ENCODE measurements at regions not wholly inside any gene's neighbourhood (a gene's known extent, or its start where the extent isn't known, plus 50 kb on each side); places are given as distances from the start of the nearest gene placed in this dataset.

- no peak for TF ChIP-seq CUX1 (IDR thresholded peaks at IDR 0.05; ENCODE audit: insufficient replicate concordance, low read depth, low read length)
Measured at GRCh38 chr13:62663767-62664166, 1248.1 kb upstream of the PCDH20 start (continued).

GRCh38 chr13:62659365-62659764 is 1243.7 kb upstream of the PCDH20 start:
- TF ChIP-seq EZH2 (IDR thresholded peaks at IDR 0.05; ENCODE audit: borderline replicate concordance, control insufficient read depth, low read depth, low read length), result no peak
- TF ChIP-seq MYB (IDR thresholded peaks at IDR 0.05; ENCODE audit: borderline replicate concordance, low read depth, low read length), result no peak
- CTCF ChIA-PET, result no interaction called here
- FAIRE-seq (no peak), ATAC-seq (no peak), DNase-seq (ENCODE audit: low read depth, low spot score) (no peak)
- Histone ChIP-seq H2AFZ (ENCODE audit: control insufficient read depth, low read depth, low read length) (no peak overlapping the region), H3K36me3 (ENCODE audit: control insufficient read depth in 2 of 2, insufficient read depth in 2 of 2, low read length in 1 of 2) (no peaks in the 10 kb centered on the region), H3K9me3 (replicated peaks; ENCODE audit: control insufficient read depth, insufficient read depth, low read length) (no peaks in the 10 kb centered on the region), H3K4me3 (no peak overlapping the region), H3K79me2 (ENCODE audit: control insufficient read depth, insufficient read depth, low read length) (no peaks in the 10 kb centered on the region), H3K4me2 (ENCODE audit: control insufficient read depth, insufficient read depth) (no peak overlapping the region), H4K20me1 (ENCODE audit: control insufficient read depth, insufficient read depth) (no peaks in the 10 kb centered on the region), H3K9ac (ENCODE audit: control insufficient read depth, insufficient read depth, low read length) (no peak overlapping the region), H3K27ac (ENCODE audit: control insufficient read depth, insufficient read depth) (no peak overlapping the region), H3K4me1 (ENCODE audit: control insufficient read depth, insufficient read depth, low read length) (no peaks in the 10 kb centered on the region), H3K27me3 (replicated peaks in 1 of 2; ENCODE audit: control insufficient read depth in 2 of 2, insufficient read depth in 2 of 2, low read length in 1 of 2) (no peaks in the 10 kb centered on the region)
- POLR2A ChIA-PET, result no interaction called here
- no TSS peak for BruUV-seq (replicated peaks)
- RAD21 ChIA-PET (ENCODE audit: unreplicated experiment), result no interaction called here
- 27% methylated on average over 3 of the region's 3 CpGs for WGBS (ENCODE audit: insufficient coverage, insufficient replicate concordance, low lambda C conversion rate, missing lambda C conversion rate)
- intact Hi-C loops (cut with micrococcal nuclease; ENCODE audit: unreplicated experiment) (no loop called here), in situ Hi-C loops (cut with MboI) (no loop called here)
- SMC1A ChIA-PET (ENCODE audit: uncharacterized antibody, unreplicated experiment), result no interaction called here
